ENCODE measurements at regions not wholly inside any gene's neighbourhood (a gene's known extent, or its start where the extent isn't known, plus 50 kb on each side); places are given as distances from the start of the nearest gene placed in this dataset.
"Not testable (repeated sequence)": the region's sequence is repeated elsewhere in the genome, so short reads cannot be mapped to it uniquely, and the experiment has no call there.

DNA sequence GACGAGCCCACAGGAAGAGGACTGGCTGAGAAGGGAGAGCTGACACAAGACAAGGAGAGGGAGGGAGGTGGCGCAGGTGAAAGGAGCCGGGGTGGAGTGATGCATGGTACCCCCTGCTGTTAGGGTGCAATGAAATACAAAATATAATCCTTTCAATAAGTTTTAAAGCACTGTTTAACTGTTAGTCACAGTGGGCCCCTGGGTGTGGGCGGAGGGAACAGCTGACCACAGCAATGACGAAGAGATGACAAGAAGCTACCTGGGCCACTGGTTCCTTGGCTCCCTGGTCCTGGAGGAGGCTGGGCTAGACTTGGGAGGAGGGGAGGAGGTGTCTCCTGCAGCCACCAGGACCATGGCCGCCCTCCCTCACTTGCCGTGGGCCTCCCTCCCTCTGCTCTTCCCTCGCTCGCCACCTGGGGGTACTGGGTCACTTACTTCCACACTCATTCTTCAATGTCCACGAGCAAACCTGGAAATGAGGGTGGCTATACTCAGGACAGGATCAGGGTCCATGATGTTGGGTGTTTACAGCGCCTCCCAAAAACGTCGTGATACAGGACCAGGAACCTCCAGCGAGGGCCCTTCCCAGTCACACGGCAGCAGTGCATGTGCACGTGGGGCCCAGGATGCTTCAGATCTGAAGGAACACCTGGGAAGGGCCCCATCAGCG, 196.1 kb downstream of the ANKRD30B start:
- TF ChIP-seq, protein P1, sequence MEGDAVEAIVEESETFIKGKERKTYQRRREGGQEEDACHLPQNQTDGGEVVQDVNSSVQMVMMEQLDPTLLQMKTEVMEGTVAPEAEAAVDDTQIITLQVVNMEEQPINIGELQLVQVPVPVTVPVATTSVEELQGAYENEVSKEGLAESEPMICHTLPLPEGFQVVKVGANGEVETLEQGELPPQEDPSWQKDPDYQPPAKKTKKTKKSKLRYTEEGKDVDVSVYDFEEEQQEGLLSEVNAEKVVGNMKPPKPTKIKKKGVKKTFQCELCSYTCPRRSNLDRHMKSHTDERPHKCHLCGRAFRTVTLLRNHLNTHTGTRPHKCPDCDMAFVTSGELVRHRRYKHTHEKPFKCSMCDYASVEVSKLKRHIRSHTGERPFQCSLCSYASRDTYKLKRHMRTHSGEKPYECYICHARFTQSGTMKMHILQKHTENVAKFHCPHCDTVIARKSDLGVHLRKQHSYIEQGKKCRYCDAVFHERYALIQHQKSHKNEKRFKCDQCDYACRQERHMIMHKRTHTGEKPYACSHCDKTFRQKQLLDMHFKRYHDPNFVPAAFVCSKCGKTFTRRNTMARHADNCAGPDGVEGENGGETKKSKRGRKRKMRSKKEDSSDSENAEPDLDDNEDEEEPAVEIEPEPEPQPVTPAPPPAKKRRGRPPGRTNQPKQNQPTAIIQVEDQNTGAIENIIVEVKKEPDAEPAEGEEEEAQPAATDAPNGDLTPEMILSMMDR (IDR thresholded peaks at IDR 0.05): no peak
- TF ChIP-seq POLR2AphosphoS5 (IDR thresholded peaks at IDR 0.05) (no peak), POLR2A (IDR thresholded peaks at IDR 0.05) (no peak)
- intact Hi-C loops (cut with DNase I; ENCODE audit: low total_unique reads): no loop called here
- no peak for DNase-seq (ENCODE audit: low spot score in 2 of 2)
- no peaks in the 10 kb centered on the region for H3K27me3 ChIP-seq
- no peak overlapping the region for H3K27ac ChIP-seq
- no peaks in the 10 kb centered on the region for H3K36me3 ChIP-seq
- H3K4me3 ChIP-seq: no peak overlapping the region
- no peaks in the 10 kb centered on the region for H3K4me1 ChIP-seq
- no peaks in the 10 kb centered on the region for H3K9me3 ChIP-seq

DNA sequence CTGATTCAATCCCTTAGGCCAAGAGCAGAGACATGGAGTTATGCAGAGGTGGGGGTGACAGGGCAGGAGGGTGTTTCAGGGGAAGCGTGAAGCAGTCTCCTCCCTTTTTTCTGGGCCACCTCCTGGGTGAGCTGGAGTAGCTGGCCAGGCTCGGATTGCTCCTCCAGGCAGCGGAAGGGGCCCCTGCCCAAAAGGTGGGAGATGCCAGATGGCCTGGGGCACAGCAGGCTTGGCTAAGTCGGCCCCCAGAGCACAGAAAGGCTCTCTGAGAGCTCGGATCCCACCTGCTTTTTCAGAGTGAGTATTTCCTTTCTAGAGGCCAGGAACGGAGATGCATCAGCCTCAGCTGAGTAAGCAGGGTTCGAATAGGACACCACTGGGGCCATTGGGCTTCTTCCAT, 196.9 kb downstream of the ANKRD30B start:
- no peaks in the 10 kb centered on the region for H3K9me3 ChIP-seq
- TF ChIP-seq POLR2A (IDR thresholded peaks at IDR 0.05): no peak
- TF ChIP-seq POLR2AphosphoS5 (IDR thresholded peaks at IDR 0.05): no peak
- TF ChIP-seq, protein P1 (IDR thresholded peaks at IDR 0.05): no peak
- no peaks in the 10 kb centered on the region for H3K36me3 ChIP-seq
- H3K4me3 ChIP-seq: no peak overlapping the region
- no peak for DNase-seq (ENCODE audit: low spot score in 2 of 2)
- no peak overlapping the region for H3K27ac ChIP-seq
- intact Hi-C loops (cut with DNase I; ENCODE audit: low total_unique reads): no loop called here
- no peaks in the 10 kb centered on the region for H3K4me1 ChIP-seq
- no peaks in the 10 kb centered on the region for H3K27me3 ChIP-seq

DNA sequence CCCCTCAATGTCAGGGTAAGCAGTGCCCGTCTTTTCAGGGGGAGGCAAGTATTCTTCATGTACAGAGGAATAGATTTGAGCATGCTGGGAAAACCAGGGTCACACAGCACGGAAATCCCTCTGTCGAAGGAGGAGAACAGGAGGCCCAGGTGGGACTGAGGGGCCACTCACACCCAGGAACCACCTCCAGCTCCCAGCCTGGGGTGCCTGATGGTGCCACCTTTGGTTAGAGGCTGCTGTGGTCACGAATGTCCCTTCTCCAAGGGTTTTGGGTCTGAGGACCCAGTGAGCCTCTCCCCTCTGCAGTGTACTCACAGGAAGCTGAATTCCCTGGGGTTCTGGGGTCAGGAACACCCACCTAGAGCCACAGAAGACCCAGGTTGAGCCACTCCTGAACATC, 197.3 kb downstream of the ANKRD30B start:
- H3K27ac ChIP-seq: no peak overlapping the region
- no peaks in the 10 kb centered on the region for H3K4me1 ChIP-seq
- H3K9me3 ChIP-seq: no peaks in the 10 kb centered on the region
- H3K36me3 ChIP-seq: no peaks in the 10 kb centered on the region
- no peak overlapping the region for H3K4me3 ChIP-seq
- DNase-seq (ENCODE audit: low spot score in 2 of 2): no peak
- H3K27me3 ChIP-seq: no peaks in the 10 kb centered on the region
- intact Hi-C loops (cut with DNase I; ENCODE audit: low total_unique reads): no loop called here
- TF ChIP-seq, protein P1 (IDR thresholded peaks at IDR 0.05): no peak
- no peak for TF ChIP-seq POLR2A (IDR thresholded peaks at IDR 0.05)
- TF ChIP-seq POLR2AphosphoS5 (IDR thresholded peaks at IDR 0.05): no peak

DNA sequence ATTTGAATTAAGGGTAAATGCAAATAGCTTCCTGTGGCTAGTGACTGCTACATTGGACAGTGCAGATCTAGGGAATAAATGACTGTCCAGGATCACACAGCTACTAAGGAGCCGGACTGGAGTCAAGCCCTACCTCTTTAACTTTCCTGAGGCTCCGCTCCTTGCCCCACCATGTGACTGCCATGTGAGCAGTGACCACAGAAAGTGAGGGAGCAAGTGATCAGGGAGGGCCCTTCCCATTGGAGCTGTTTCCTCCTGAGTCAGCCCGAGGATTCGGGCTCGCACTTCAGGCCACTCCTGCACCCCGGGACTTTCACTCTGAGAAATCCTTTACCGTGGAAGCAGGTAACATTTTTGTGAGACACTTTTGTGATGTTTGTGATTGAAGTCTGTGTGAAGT, 198.0 kb downstream of the ANKRD30B start:
- no peak overlapping the region for H3K27ac ChIP-seq
- H3K4me1 ChIP-seq: no peaks in the 10 kb centered on the region
- no peaks in the 10 kb centered on the region for H3K36me3 ChIP-seq
- intact Hi-C loops (cut with DNase I; ENCODE audit: low total_unique reads): no loop called here
- DNase-seq (ENCODE audit: low spot score in 2 of 2): no peak
- no peak overlapping the region for H3K4me3 ChIP-seq
- TF ChIP-seq, protein P1 (IDR thresholded peaks at IDR 0.05): no peak
- no peak for TF ChIP-seq POLR2A (IDR thresholded peaks at IDR 0.05)
- no peak for TF ChIP-seq POLR2AphosphoS5 (IDR thresholded peaks at IDR 0.05)
- H3K27me3 ChIP-seq: no peaks in the 10 kb centered on the region
- no peaks in the 10 kb centered on the region for H3K9me3 ChIP-seq

DNA sequence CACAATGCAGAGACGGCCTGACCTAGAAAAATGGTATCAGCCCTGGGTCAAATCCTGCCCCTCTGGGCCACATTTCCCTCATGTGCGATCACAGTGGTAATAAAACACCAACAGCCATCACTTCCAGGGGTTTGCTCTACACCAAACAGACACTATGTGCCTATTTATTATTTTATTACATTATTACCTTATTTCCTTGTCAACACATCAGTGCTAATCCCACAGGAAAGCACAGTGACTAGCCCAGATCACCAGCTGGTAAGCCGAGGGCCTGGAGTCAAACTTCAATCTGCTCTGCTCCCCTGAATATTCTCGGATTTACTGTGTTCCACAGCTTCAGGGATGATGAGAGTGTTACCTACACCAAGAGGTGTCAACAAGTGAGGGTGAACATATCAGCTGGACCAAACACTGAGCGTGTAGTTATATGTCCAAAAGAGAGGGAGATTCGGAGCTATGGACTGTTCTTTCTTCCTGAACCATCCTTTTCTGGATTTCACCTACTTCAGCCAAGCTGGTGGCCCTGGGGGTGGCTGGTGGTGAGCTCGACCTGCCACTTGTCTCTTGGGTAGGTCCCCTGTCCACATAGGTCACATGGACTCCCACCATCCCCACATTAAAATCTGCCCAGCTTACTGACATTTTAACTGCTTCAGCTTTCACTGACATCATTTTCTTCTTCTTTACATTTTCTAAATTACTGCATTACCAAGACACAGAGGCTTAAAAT, 198.9 kb downstream of the ANKRD30B start:
- H3K9me3 ChIP-seq; H3K36me3 ChIP-seq; H3K4me1 ChIP-seq; H3K27me3 ChIP-seq; H3K4me3 ChIP-seq; DNase-seq (ENCODE audit: low spot score in 2 of 2); intact Hi-C loops (cut with DNase I; ENCODE audit: low total_unique reads); H3K27ac ChIP-seq: not testable (repeated sequence)

Measured in breast epithelium (tissue), 4 donors.